ENCODE measurements at regions not wholly inside any gene's neighbourhood (a gene's known extent, or its start where the extent isn't known, plus 50 kb on each side); places are given as distances from the start of the nearest gene placed in this dataset.

- no peak for DNase-seq (ENCODE audit: low spot score in 2 of 2)
- TF ChIP-seq POLR2A (IDR thresholded peaks at IDR 0.05) (no peak), CTCF (IDR thresholded peaks at IDR 0.05) (no peak)
- intact Hi-C loops (cut with DNase I; ENCODE audit: low total_unique reads) = no loop called here
- H3K4me3 ChIP-seq (ENCODE audit: low read depth, poor library complexity, severe bottlenecking) = no peak overlapping the region
- whole genome bisulfite sequencing, 2 donors = 90% methylated on average over 1 of the region's 1 CpG
These were observed 262.4 kb upstream of the TMEM229A start for GRCh38 chr7:124295289-124295688.

GRCh38 chr7:124284937-124285336 lies 252.1 kb upstream of the TMEM229A start:
- WGBS, 2 donors = 63 to 67% methylated on average over 1 of the region's 1 CpG
- DNase-seq (ENCODE audit: low spot score in 2 of 2) = no peak
- TF ChIP-seq CTCF (IDR thresholded peaks at IDR 0.05) = no peak
- TF ChIP-seq POLR2A (IDR thresholded peaks at IDR 0.05) = no peak
- intact Hi-C loops (cut with DNase I; ENCODE audit: low total_unique reads) = no loop called here
- no peak overlapping the region for H3K4me3 ChIP-seq (ENCODE audit: low read depth, poor library complexity, severe bottlenecking)

- 63 to 71% methylated on average over 3 of the region's 3 CpGs for whole genome bisulfite sequencing, 2 donors
- H3K4me3 ChIP-seq (ENCODE audit: low read depth, poor library complexity, severe bottlenecking) = no peak overlapping the region
- TF ChIP-seq CTCF (IDR thresholded peaks at IDR 0.05) (no peak), POLR2A (IDR thresholded peaks at IDR 0.05) (no peak)
- no peak for DNase-seq (ENCODE audit: low spot score in 2 of 2)
- intact Hi-C loops (cut with DNase I; ENCODE audit: low total_unique reads) = no loop called here
These were observed 243.2 kb upstream of the TMEM229A start for GRCh38 chr7:124276005-124276622.

- TF ChIP-seq POLR2A (IDR thresholded peaks at IDR 0.05) (no peak), CTCF (IDR thresholded peaks at IDR 0.05) (no peak)
- DNase-seq (ENCODE audit: low spot score in 2 of 2) = no peak
- intact Hi-C loops (cut with DNase I; ENCODE audit: low total_unique reads) = no loop called here
- WGBS, 2 donors = 58 to 66% methylated on average over 3 of the region's 3 CpGs
- no peak overlapping the region for H3K4me3 ChIP-seq (ENCODE audit: low read depth, poor library complexity, severe bottlenecking)
These were observed 242.5 kb upstream of the TMEM229A start for GRCh38 chr7:124275411-124275810.

GRCh38 chr7:124269774-124270173 lies 236.9 kb upstream of the TMEM229A start:
- intact Hi-C loops (cut with DNase I; ENCODE audit: low total_unique reads) = no loop called here
- DNase-seq (ENCODE audit: low spot score in 2 of 2) = no peak
- TF ChIP-seq CTCF (IDR thresholded peaks at IDR 0.05) (no peak), POLR2A (IDR thresholded peaks at IDR 0.05) (no peak)

GRCh38 chr7:124267154-124267553 lies 234.3 kb upstream of the TMEM229A start:
- intact Hi-C loops (cut with DNase I; ENCODE audit: low total_unique reads) = no loop called here
- WGBS, 2 donors = 87% methylated on average over 2 of the region's 2 CpGs

More at GRCh38 chr7:124269774-124270173, 236.9 kb upstream of the TMEM229A start:
- no peak overlapping the region for H3K4me3 ChIP-seq (ENCODE audit: low read depth, poor library complexity, severe bottlenecking)

More at GRCh38 chr7:124267154-124267553, 234.3 kb upstream of the TMEM229A start:
- no peak for DNase-seq (ENCODE audit: low spot score in 2 of 2)
- no peak for TF ChIP-seq CTCF (IDR thresholded peaks at IDR 0.05)
- no peak for TF ChIP-seq POLR2A (IDR thresholded peaks at IDR 0.05)
- no peak overlapping the region for H3K4me3 ChIP-seq (ENCODE audit: low read depth, poor library complexity, severe bottlenecking)

Measured in lower leg skin (tissue), 4 donors.